Adrenal gland (tissue), 5 donors: ENCODE measurements at regions not wholly inside any gene's neighbourhood (a gene's known extent, or its start where the extent isn't known, plus 50 kb on each side); places are given as distances from the start of the nearest gene placed in this dataset.

Experiments used
- CTCF ChIP-seq, 6 experiments: fragments of 450-650 bp in 4 of 6; fragments of 200-600 bp in 2 of 6; sonication (generic) in 1 of 6; IDR thresholded peaks; 1 replicate in 5 of 6; 2 replicates in 1 of 6; pipeline versions ENCODE4 v1.5.1 to v1.8.0; 2016 to 2021; ENCODE audit warnings: antibody characterized with exemption in 6 of 6, mild to moderate bottlenecking in 2 of 6, moderate library complexity in 1 of 6
- POLR2A ChIP-seq, 2 donors: fragments of 450-650 bp; IDR thresholded peaks; one replicate each; pipeline ENCODE4 v1.6.1; 2017; ENCODE audit warnings: antibody characterized with exemption in 2 of 2, mild to moderate bottlenecking in 2 of 2, moderate library complexity in 1 of 2
- donor health status: DM: no; HTN: no; CAD: no.

- TF ChIP-seq POLR2A (IDR thresholded peaks at IDR 0.05) = no peak
- no peak for TF ChIP-seq CTCF (IDR thresholded peaks at IDR 0.05)
Observed at GRCh38 chr2:180307096-180307495, 300.0 kb upstream of the CWC22 start.
